Lung (tissue), 11 donors: ENCODE measurements at regions not wholly inside any gene's neighbourhood (a gene's known extent, or its start where the extent isn't known, plus 50 kb on each side); places are given as distances from the start of the nearest gene placed in this dataset.

Source experiments
- ATAC-seq: fragments of 200-7000 bp; cut with Tn5 transposase; one replicate; pipeline ENCODE4 v1.9.1; 2020; ENCODE audit warnings: moderate number of reproducible peaks; ENCODE audit not compliant: insufficient read depth, low FRiP score
- DNase-seq, 3 donors: peaks; one replicate each; pipeline ENCODE4 v3.0.0-alpha.2; 2013 to 2017
- H3K27ac ChIP-seq, 2 donors: one replicate each; pipeline ENCODE4 v1.5.1; 2013; ENCODE audit warnings: mild to moderate bottlenecking in 2 of 2, moderate library complexity in 2 of 2, control low read depth in 1 of 2, inconsistent platforms in 1 of 2, low read depth in 1 of 2, low read length in 1 of 2
- H3K27me3 ChIP-seq, 3 donors: one replicate each; pipeline ENCODE4 v1.5.1; 2013; ENCODE audit warnings: low read length in 2 of 3; ENCODE audit not compliant: control insufficient read depth in 3 of 3, insufficient read depth in 3 of 3
- H3K36me3 ChIP-seq, 4 donors: one replicate each; pipeline ENCODE4 v1.5.1; 2013; ENCODE audit warnings: low read length in 4 of 4, mild to moderate bottlenecking in 1 of 4, moderate library complexity in 1 of 4; ENCODE audit not compliant: control insufficient read depth in 4 of 4, insufficient read depth in 4 of 4
- H3K4me1 ChIP-seq, 5 donors: one replicate each; pipeline ENCODE4 v1.5.1; 2013; ENCODE audit warnings: low read length in 5 of 5, mild to moderate bottlenecking in 2 of 5, moderate library complexity in 1 of 5; ENCODE audit not compliant: control insufficient read depth in 5 of 5, insufficient read depth in 5 of 5
- H3K4me3 ChIP-seq: one replicate; pipeline ENCODE4 v1.5.1; 2013; ENCODE audit warnings: mild to moderate bottlenecking, control low read depth, moderate library complexity
- H3K9ac ChIP-seq, 2 donors: one replicate each; pipeline ENCODE4 v1.5.1; 2013; ENCODE audit warnings: low read length in 2 of 2, control low read depth in 1 of 2; ENCODE audit not compliant: insufficient read depth in 1 of 2
- H3K9me3 ChIP-seq, 4 donors: one replicate each; pipeline ENCODE4 v1.5.1; 2013; ENCODE audit warnings: low read length in 3 of 4, mild to moderate bottlenecking in 1 of 4, moderate library complexity in 1 of 4; ENCODE audit not compliant: control insufficient read depth in 4 of 4, insufficient read depth in 3 of 4
- WGBS, 2 donors: extraction: QIAGEN DNeasy Blood & Tissue Kit; methylation state at CpG; one replicate each; pipeline ENCODE4 v1.1.7; 2013; 5-methylcytosine and 5-hydroxymethylcytosine counted together
- TF ChIP-seq, protein P1 (sequence below): IDR thresholded peaks from 2 replicates; pipeline ENCODE4 v1.5.1; 2012; ENCODE audit warnings: mild to moderate bottlenecking; ENCODE audit errors: control extremely low read depth, extremely low read depth
- donor health status: control.
- donor health status: control.
- donor health status: Bipolar disorder and iron deficiency.
- donor health status: healthy.
- donor health status: DM: yes; HTN: yes; CAD: no.

DNA sequence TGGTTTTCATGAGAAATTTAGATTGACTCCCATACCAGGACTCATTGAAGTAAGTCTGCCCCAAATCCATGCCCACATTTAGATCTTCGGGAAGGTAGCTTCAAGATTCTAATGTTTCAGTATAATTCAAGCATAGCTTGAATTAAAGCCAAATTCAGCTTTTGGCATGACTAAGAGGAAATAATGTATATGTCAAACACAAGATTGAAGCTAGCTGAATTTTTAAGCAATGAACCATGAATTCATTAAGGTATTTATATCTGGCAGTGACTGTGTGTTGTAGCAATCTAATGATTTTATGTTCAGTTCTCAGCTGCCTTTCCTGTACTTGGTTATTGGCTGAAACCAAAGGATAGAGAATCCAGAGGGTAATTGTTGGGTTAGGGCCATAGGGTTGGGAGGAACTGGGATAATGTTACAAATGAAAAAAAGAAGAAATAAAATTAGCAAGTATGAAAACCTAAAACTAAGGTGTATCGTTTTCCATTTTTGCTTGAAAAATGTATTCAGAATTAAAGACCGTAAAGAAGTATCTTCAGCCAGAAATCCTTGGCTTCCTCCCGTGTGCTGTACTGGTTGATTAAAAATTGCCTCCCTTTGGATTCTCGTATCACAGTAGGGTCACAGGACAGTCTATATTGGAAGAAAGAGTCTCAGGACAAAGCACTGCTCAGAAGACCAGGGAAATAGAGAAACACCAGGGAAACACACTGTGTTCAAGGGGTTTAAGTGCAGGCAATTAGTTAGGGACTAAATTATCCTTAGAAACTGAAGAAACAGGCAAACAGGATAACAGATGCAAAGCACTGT lies 119.0 kb upstream of the FN1 start:
- H3K9me3 ChIP-seq: peaks cover 0 to 2% (median 0%) of the 10 kb centered on the region in 4 donors
- no peaks in the 10 kb centered on the region for H3K36me3 ChIP-seq
- ATAC-seq (no peak), DNase-seq (peak in 1 of 3 donors; percentile 53)
- 71 to 74% methylated on average over 5 of the region's 5 CpGs for WGBS, 2 donors
- no peaks in the 10 kb centered on the region for H3K27me3 ChIP-seq
- H3K4me3 ChIP-seq: no peak overlapping the region
- TF ChIP-seq, protein P1, sequence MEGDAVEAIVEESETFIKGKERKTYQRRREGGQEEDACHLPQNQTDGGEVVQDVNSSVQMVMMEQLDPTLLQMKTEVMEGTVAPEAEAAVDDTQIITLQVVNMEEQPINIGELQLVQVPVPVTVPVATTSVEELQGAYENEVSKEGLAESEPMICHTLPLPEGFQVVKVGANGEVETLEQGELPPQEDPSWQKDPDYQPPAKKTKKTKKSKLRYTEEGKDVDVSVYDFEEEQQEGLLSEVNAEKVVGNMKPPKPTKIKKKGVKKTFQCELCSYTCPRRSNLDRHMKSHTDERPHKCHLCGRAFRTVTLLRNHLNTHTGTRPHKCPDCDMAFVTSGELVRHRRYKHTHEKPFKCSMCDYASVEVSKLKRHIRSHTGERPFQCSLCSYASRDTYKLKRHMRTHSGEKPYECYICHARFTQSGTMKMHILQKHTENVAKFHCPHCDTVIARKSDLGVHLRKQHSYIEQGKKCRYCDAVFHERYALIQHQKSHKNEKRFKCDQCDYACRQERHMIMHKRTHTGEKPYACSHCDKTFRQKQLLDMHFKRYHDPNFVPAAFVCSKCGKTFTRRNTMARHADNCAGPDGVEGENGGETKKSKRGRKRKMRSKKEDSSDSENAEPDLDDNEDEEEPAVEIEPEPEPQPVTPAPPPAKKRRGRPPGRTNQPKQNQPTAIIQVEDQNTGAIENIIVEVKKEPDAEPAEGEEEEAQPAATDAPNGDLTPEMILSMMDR: no peak
- no peak overlapping the region for H3K27ac ChIP-seq
- peaks cover 0 to 4% (median 0%) of the 10 kb centered on the region in 5 donors for H3K4me1 ChIP-seq
- H3K9ac ChIP-seq: no peak overlapping the region

DNA sequence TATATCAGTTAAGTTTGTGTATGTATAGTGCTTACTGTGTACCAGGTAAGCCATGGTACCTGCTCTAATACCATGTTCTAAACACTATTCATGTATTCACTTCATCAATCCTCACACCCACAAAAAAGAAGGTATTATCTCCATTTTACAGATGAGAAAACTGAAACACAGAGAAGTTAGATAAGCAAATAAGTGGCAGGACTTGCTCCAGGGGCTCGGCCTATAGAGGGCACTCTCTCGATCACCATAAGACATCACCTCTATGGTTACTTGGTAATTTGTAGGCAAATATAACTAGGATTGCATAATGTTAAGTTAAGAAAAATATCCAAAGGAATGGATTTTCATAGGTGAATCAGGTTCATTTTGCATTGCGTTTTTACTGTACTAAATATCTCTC lies 118.1 kb upstream of the FN1 start:
- Histone ChIP-seq H3K9me3 (peaks cover 0 to 2% (median 0%) of the 10 kb centered on the region in 4 donors), H3K27me3 (no peaks in the 10 kb centered on the region), H3K9ac (no peak overlapping the region), H3K36me3 (no peaks in the 10 kb centered on the region), H3K4me3 (no peak overlapping the region), H3K27ac (no peak overlapping the region), H3K4me1 (peaks cover 0 to 4% (median 0%) of the 10 kb centered on the region in 5 donors)
- 95 to 97% methylated on average over 3 of the region's 3 CpGs for whole genome bisulfite sequencing, 2 donors
- ATAC-seq: no peak
- TF ChIP-seq, protein P1: no peak
- DNase-seq: no peak

DNA sequence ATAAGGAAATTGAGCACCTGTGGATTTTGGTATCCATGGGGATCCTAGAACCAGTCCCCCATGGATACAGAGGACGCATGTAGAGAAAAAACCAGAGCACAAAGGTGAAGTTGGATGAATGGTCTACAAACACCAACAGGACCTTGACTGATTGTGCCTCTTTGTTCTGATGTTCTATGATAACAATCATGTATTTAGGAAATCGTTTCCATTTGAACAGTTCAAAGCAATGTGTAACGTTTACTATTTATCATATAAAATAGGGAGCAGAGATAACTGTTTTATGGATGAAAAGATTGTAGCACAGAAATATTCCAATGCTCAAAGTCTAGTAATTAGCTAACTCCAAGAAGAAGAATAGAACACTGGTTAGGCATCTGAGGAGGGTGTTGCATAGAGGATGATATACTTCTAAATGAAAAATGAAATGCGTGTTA lies 116.3 kb upstream of the FN1 start:
- H3K27ac ChIP-seq: no peak overlapping the region
- H3K9ac ChIP-seq: no peak overlapping the region
- H3K27me3 ChIP-seq: no peaks in the 10 kb centered on the region
- H3K4me3 ChIP-seq: no peak overlapping the region
- peaks cover 0 to 4% (median 0%) of the 10 kb centered on the region in 5 donors for H3K4me1 ChIP-seq
- 76 to 86% methylated on average over 4 of the region's 4 CpGs for WGBS, 2 donors
- DNase-seq: no peak
- TF ChIP-seq, protein P1: no peak
- peaks cover 0 to 2% (median 0%) of the 10 kb centered on the region in 4 donors for H3K9me3 ChIP-seq
- no peak for ATAC-seq
- H3K36me3 ChIP-seq: no peaks in the 10 kb centered on the region
